HepG2 (cell line): ENCODE measurements at regions not wholly inside any gene's neighbourhood (a gene's known extent, or its start where the extent isn't known, plus 50 kb on each side); places are given as distances from the start of the nearest gene placed in this dataset.

ENCODE experiments used
- ATAC-seq: fragments of 200-7000 bp; cut with Tn5 transposase; 3 replicates; pipeline ENCODE4 v1.9.1; 2020; ENCODE audit warnings: mild to moderate bottlenecking, moderate library complexity
- BruUV-seq: library from RNA; stranded (reverse); fragments of 400-500 nt; replicated peaks from 2 replicates; lab custom pipeline; 2021; lab: Mats Ljungman, UMichigan
- CTCF ChIA-PET: fragments of 300-600 bp; formaldehyde crosslinking; extraction: SDS; loops from one replicate; lab custom pipeline; 2021; ENCODE audit warnings: low total read pairs, inconsistent platforms, low intra/inter-chr PET ratio; lab: Yijun Ruan, JAX
- POLR2A ChIA-PET: fragments of 350-600 bp; sonication (Branson Sonifier 250); formaldehyde crosslinking; loops from one replicate; lab custom pipeline; 2020; ENCODE audit warnings: antibody characterized with exemption, inconsistent platforms; lab: Yijun Ruan, JAX
- DNase-seq: peaks from one replicate; pipeline ENCODE4 v3.0.0-alpha.2; 2015; ENCODE audit warnings: low spot score
- FAIRE-seq: peaks from 3 replicates; lab custom pipeline; 2011; peaks lifted over from hg19 to GRCh38; lab: Jason Lieb, UNC
- H2AFZ ChIP-seq: one replicate; pipeline ENCODE4 v1.6.1; 2011; ENCODE audit warnings: low read length, inconsistent platforms
- H3K27ac ChIP-seq: fragments of 300-600 bp; 3 replicates; pipeline ENCODE4 v1.8.0; 2011; ENCODE audit warnings: mixed run types, mild to moderate bottlenecking, mixed read lengths, low read length, inconsistent platforms; ENCODE audit not compliant: insufficient read depth; ENCODE audit errors: extremely low read length
- H3K27me3 ChIP-seq, 2 experiments: fragments of 200-600 bp in 1 of 2; 2 replicates in 1 of 2; 3 replicates in 1 of 2; pipeline versions ENCODE4 v1.6.0 to v1.8.0; 2011; ENCODE audit warnings: low read length in 2 of 2, mild to moderate bottlenecking in 2 of 2, moderate library complexity in 2 of 2, inconsistent platforms in 1 of 2; ENCODE audit not compliant: insufficient read depth in 2 of 2, control insufficient read depth in 1 of 2
- H3K36me3 ChIP-seq, 2 experiments: fragments of 200-600 bp in 1 of 2; replicated peaks in 1 of 2; 2 replicates in 1 of 2; 3 replicates in 1 of 2; pipeline versions ENCODE4 v1.5.1 to v1.8.0; 2011; ENCODE audit warnings: low read length in 2 of 2, inconsistent platforms in 1 of 2; ENCODE audit not compliant: insufficient read depth in 2 of 2, control insufficient read depth in 1 of 2
- H3K4me1 ChIP-seq: 2 replicates; pipeline ENCODE4 v1.5.1; 2012; ENCODE audit warnings: low read length, inconsistent platforms; ENCODE audit not compliant: insufficient read depth
- H3K4me2 ChIP-seq: 2 replicates; pipeline ENCODE4 v1.6.0; 2011; ENCODE audit warnings: low read depth, low read length, inconsistent platforms
- H3K4me3 ChIP-seq, 3 experiments: fragments of 200-600 bp in 1 of 3; sonication (generic), shearing (Covaris generic) in 1 of 3; replicated peaks in 1 of 3; 2 replicates each; pipeline ENCODE4 v1.5.1; 2011 to 2016; ENCODE audit warnings: low read length in 3 of 3, inconsistent platforms in 2 of 3, low read depth in 2 of 3, mild to moderate bottlenecking in 2 of 3, control low read depth in 1 of 3, mixed read lengths in 1 of 3; ENCODE audit not compliant: insufficient read depth in 1 of 3
- H3K79me2 ChIP-seq: one replicate; pipeline ENCODE4 v1.6.1; 2011; ENCODE audit warnings: low read length, inconsistent platforms; ENCODE audit not compliant: insufficient read depth
- H3K9ac ChIP-seq: 2 replicates; pipeline ENCODE4 v1.6.0; 2011; ENCODE audit warnings: mild to moderate bottlenecking, low read depth, low read length, inconsistent platforms; ENCODE audit not compliant: insufficient read depth
- H3K9me3 ChIP-seq: 2 replicates; pipeline ENCODE4 v1.5.1; 2012; ENCODE audit warnings: mild to moderate bottlenecking, low read length
- H4K20me1 ChIP-seq: 2 replicates; pipeline ENCODE4 v1.6.0; 2011; ENCODE audit warnings: inconsistent platforms, mild to moderate bottlenecking, low read length, moderate library complexity; ENCODE audit not compliant: insufficient read depth
- CHD4 ChIP-seq: fragments of 200-600 bp; sonication (generic); IDR thresholded peaks from 2 replicates; pipeline ENCODE4 v1.7.0; 2017; ENCODE audit warnings: mild to moderate bottlenecking, low read length, borderline replicate concordance
- EEA1 ChIP-seq: sonication (generic); formaldehyde crosslinking; IDR thresholded peaks from 2 replicates; pipeline ENCODE4 v1.5.1; 2020; ENCODE audit warnings: mild to moderate bottlenecking, missing genetic modification reagents, borderline replicate concordance
- MAFK ChIP-seq, 2 experiments: IDR thresholded peaks in 1 of 2; conservative IDR thresholded peaks in 1 of 2; 2 replicates each; pipeline ENCODE4 v1.6.1; 2011; ENCODE audit warnings: improper control_type of control experiment in 2 of 2, low read length in 2 of 2
- MTERF4 ChIP-seq: sonication (generic); formaldehyde crosslinking; IDR thresholded peaks from 2 replicates; pipeline ENCODE4 v1.8.0; 2023; ENCODE audit warnings: mild to moderate bottlenecking, missing genetic modification reagents
- STAT5B ChIP-seq: sonication (generic); formaldehyde crosslinking; IDR thresholded peaks from 2 replicates; pipeline ENCODE4 v1.4.0; 2020; ENCODE audit warnings: missing genetic modification reagents
- ZBTB40 ChIP-seq, 2 experiments: fragments of 450-650 bp in 1 of 2; sonication (generic) in 1 of 2; formaldehyde crosslinking in 1 of 2; IDR thresholded peaks; 2 replicates each; pipeline versions ENCODE4 v1.6.1 to v1.8.0; 2016 to 2022; ENCODE audit warnings: antibody characterized with exemption in 1 of 2, mild to moderate bottlenecking in 1 of 2, missing genetic modification reagents in 1 of 2
- ZMYM2 ChIP-seq: sonication (generic); formaldehyde crosslinking; IDR thresholded peaks from 2 replicates; pipeline ENCODE4 v1.8.0; 2022; ENCODE audit warnings: mild to moderate bottlenecking, missing genetic modification reagents
- ZNF431 ChIP-seq: sonication (generic); formaldehyde crosslinking; IDR thresholded peaks from 2 replicates; pipeline ENCODE4 v1.9.0; 2022; ENCODE audit warnings: missing genetic modification reagents, low read depth, mild to moderate bottlenecking, borderline replicate concordance
- ZNF44 ChIP-seq: sonication (generic); formaldehyde crosslinking; IDR thresholded peaks from 2 replicates; pipeline ENCODE4 v1.5.1; 2020; ENCODE audit warnings: mild to moderate bottlenecking, missing genetic modification reagents
- WGBS: methylation state at CpG from one replicate; pipeline ENCODE4 v1.1.6; 2017; ENCODE audit warnings: low lambda C conversion rate; 5-methylcytosine and 5-hydroxymethylcytosine counted together
- in situ Hi-C: cut with HindIII; loops from 2 replicates; pipeline ENCODE4 v1.10.0; 2017; ENCODE audit warnings: low pct_unique_long_range_greater_than_20kb; ENCODE audit not compliant: extremely low pct_ligation_motif_present
- intact Hi-C: fragments of 100-400 bp; cut with micrococcal nuclease; formaldehyde crosslinking; loops from one replicate; pipeline ENCODE4 v1.10.0; 2022; ENCODE audit not compliant: unreplicated experiment

- Histone ChIP-seq H3K4me1 (peaks cover 8% of the 10 kb centered on the region), H4K20me1 (no peaks in the 10 kb centered on the region), H3K9me3 (no peaks in the 10 kb centered on the region), H3K27ac (no peak overlapping the region), H3K79me2 (no peaks in the 10 kb centered on the region), H3K4me3 (no peak overlapping the region), H3K9ac (no peak overlapping the region), H2AFZ (no peak overlapping the region), H3K4me2 (no peak overlapping the region), H3K27me3 (no peaks in the 10 kb centered on the region), H3K36me3 (no peaks in the 10 kb centered on the region)
- ATAC-seq (no peak), DNase-seq (no peak), FAIRE-seq (no peak)
- no TSS peak for BruUV-seq
- ChIA-PET CTCF (no interaction called here), POLR2A (no interaction called here)
- intact Hi-C loops: loop anchor here (5.0 kb wide), 1 partner anchor 51 kb away; no protein-coding TSS in a partner anchor
- in situ Hi-C loops: no loop called here
- 63% methylated on average over 3 of the region's 3 CpGs for WGBS
- TF ChIP-seq MTERF4 (CRISPR knock-in tag): no peak
- TF ChIP-seq CHD4: no peak
- TF ChIP-seq EEA1 (CRISPR knock-in tag): no peak
- TF ChIP-seq MAFK (conservative IDR thresholded peaks at IDR 0.05 in 1 of 2, IDR thresholded peaks at IDR 0.05 in 1 of 2; ENCODE audit: low read length in 2 of 2): no peak
- TF ChIP-seq ZNF431: no peak
- TF ChIP-seq STAT5B (CRISPR knock-in tag): no peak
- no peak for TF ChIP-seq ZBTB40 (IDR thresholded peaks at IDR 0.05)
- TF ChIP-seq ZBTB40 (CRISPR knock-in tag; IDR thresholded peaks at IDR 0.05): no peak
- no peak for TF ChIP-seq ZMYM2 (CRISPR knock-in tag)
- no peak for TF ChIP-seq ZNF44
Observed at GRCh38 chrY:7416406-7416805, 504.9 kb upstream of the AMELY start.
